Ramos (cell line): ENCODE measurements at regions not wholly inside any gene's neighbourhood (a gene's known extent, or its start where the extent isn't known, plus 50 kb on each side); places are given as distances from the start of the nearest gene placed in this dataset.

ENCODE experiments used
- in situ Hi-C: fragments of 300-500 bp; cut with MboI; formaldehyde crosslinking; loops from one replicate; pipeline ENCODE4 v1.14.3; 2022; ENCODE audit warnings: low sequenced_read_pairs; ENCODE audit not compliant: unreplicated experiment

DNA sequence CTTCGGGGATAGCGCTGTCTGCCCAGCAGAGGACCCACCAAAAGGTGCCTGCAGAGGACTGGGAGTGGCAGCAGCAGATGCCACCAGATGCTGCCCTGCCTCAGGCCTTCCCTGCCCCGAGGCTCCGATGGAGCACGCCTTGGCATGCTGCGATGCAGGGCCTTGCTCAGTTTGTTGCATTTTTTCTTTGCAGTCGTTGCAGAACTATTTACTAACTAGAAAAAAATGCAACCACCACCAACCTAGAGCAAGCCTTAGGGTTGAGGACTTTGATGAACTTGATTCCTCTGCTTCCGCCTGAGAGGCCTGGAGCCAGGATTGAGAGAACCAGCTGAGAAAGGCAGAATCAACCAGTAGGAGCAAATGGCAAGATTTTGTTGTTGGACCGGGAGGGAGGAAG is 585.6 kb upstream of the MKI67 start:
- in situ Hi-C loops: no loop called here

DNA sequence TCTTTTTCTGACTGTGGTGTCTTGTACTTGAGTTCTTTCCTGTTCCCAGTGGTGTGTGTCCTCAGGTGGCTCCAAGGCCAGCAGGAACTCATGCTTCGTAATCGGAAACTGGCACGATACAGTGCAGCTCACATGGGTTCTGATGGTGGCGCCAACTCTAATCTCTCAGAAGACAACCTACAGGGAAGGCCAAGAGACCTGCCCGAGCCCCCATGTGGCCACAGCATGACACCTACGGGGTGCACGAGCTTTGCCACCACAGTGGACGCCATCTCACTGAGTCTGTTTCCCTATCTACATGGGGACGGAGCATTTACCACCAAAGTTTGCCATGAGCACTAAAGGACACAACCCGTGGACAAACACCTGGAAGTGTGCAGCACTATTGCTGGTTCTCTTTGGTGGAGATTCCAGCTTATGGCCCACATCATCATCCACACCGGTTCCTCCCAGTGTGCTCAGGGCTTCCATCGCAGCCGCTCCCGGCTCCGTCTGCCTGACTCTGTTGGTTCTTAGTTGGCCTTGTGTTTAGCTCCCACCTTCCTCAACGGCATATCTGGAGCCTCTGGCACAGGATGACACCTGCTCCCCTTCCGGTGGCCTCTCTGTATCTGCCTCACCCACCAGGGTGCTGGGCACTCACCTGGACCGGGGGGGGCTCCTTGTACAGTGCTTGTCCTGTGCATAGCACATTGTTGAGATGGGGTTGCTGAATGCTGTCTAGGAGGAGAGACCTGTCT is 586.6 kb upstream of the MKI67 start:
- in situ Hi-C loops: no loop called here

DNA sequence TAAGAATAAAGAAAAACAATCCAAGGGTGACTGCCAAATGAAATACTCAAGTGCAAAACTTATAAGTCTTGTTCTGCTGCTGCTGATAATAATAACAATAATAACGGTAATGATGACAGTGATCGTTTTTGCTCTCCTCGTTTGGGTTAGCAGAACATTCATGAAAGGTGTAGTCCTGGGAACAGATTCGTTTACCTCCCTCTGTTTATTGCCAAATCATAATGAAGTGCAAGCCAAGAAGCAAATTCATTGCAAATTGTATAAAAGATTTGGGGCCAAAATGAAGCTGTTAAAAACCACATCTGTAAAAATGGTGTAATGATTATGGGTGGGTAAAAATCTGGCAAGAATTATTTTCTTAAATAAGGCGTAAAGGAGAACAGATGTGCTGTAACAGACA is 587.2 kb upstream of the MKI67 start:
- in situ Hi-C loops: no loop called here

DNA sequence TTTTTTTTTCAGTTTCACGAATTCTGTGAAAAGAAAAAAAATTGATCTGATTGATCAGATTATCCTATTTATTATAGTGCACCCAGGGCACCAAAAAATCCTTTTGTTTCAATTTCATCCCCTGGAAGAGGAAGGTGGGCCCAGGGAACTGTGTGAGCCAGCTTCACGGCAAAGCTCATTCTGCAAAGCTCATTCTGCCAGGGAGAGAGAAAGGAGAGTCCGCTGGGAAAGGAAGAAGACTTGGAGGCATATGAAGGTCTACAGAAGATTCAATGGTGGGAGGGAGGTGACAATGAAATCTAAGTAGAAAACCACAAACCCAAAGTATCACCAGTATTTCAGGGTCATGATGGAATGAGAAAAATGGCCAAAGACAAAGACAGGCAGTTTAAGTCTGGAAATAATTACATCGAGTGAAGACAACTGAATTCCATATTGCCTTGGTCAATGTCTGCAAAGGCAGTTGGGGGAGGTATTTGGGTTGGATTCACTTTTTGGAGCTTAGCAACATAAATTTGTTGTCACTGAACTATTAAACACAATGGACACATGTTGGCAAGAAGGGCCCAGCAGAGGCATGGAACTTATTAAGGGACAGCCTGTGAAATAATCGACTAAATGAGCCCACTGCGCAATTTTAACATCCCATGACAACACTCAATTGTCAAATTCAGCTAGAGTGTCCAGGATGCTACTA is 587.8 kb upstream of the MKI67 start:
- in situ Hi-C loops: no loop called here

DNA sequence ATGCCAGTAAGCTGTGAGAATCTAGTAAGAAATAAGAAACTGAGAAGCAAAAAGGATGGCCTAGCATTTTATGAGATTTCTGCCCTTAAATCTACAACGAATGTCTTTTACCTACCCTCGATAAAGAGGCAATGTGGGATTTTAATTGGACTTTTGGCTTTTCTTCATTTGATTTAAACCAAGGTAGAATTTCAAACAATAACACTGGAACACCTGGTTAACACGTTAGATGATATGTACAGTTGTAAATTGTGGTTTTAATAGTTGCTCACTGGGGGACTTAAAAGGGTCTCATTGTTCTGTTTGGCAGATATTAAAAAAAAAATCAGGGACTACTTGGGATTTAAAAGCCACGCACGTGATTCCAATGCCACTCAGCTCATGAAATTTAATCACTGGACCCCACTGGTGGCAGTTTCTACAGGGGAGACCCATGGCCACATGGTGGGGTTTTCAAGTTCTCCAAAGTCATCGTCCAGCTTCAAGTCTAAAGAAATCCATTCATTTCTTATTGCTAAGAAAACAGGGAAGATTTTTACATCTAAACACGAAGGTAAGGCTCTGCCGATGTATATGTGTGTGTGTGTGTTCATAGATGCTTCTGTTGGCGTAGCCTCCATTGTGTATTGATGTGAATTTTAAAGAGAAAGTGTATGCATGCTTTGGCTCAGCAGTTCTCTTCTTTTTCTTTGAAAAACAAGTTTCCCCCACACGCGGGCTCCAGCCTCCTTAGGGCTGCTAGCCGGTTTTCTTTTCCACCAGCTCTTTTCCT is 588.6 kb upstream of the MKI67 start:
- in situ Hi-C loops: no loop called here

DNA sequence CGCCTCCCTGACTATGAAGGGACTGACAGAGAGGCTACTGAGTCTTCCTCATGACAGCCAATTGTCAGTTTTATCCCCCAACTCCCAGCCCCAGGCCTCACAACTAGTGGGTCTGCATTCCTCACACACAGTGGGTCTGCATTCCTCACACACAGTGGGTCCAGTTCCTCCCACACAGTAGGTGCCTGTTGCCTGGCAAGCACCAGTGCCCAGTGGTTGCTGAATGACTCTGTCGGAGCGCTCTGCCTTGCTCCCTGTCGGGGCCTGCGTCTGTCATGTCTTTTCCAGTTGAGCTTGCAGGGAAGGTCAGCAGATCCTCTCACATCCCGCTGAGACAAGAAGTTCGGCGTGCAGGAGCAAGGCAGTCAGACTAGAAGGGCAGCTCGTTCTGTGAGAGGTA is 590.0 kb upstream of the MKI67 start:
- in situ Hi-C loops: no loop called here

DNA sequence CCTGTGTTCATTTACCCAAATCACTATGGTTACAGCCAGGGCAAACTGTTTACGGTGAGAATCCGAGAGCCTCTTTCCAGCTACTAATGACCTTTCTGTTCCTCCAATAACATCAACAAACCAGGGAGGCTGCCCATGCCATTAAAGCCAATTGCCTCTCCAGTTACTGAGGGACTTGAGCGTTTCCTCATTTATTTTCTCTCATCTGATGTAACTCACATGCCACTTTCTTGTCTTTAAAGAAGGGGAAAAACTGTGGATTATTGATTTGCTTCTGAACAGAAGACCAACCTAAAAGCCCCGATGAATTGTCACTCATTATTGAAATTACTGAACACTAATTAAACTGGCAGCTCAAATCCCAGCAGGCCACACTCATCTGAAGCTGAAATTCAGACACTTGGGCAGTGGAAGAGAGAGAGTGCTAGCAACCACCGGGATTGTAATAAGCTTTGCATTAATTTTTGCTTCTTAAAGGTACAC is 595.8 kb upstream of the MKI67 start:
- in situ Hi-C loops: no loop called here

DNA sequence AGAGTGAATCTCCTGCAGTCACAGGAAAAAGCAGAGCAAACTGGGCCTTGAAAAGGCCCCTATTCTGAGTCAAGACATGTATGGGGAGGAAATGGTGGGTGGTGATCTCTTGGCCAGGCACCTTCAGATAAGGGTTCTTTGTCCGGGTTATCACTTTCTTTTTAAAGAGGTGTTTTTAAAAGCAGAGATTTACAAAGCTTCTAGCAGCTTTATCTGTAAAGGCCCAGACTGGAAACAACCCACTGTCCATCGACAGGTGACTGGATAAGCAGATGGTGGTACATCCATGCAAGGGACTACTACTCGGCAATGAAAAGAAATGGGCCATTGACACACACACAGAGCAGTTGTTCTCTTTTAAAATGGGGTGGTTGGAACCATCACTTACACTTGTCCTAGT is 596.7 kb upstream of the MKI67 start:
- in situ Hi-C loops: no loop called here

DNA sequence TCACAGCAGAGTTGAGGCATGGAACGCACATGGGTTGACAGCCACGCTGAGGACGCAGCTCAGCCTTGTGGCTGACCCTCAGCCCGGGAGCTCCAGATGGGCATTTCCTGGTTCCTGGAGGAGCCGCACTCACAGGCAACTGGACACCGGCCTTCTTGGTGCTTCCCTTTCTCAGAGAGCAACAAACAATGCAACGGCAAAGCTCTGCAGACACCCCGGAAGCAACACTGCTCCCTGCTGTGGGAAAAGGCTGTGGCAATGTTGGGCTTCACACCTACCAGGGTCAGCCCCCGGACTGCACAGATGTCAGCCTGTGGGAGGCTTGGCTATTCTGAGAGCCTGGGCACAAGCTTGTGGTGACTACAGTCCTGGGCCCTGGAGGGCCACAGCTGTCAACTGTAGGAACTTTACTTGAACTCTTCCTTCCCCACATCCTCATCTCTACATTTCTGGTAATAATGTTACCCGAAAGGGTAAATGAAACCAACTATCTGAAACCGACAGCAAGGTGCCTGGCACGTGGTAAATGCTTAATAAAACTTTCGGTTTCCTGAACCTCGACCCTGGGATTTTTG is 597.5 kb upstream of the MKI67 start:
- in situ Hi-C loops: no loop called here

DNA sequence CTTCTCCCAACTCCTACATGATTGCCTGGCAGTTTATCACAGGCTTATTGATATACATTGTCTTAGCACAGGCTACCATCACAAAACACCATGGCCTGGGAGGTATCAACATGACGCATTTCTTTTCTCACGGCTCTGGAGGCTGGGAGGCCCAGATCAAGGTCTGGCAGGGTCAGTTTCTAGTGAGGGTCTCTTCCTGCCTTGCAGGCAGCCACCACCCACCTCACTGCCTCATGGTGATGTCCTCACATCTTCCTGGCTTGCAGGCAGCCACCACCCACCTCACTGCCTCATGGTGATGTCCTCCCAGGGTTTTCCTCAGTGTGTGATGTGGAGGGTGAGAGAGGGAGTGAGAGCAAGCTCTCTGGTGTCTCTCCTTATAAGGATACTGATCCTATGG is 599.3 kb upstream of the MKI67 start:
- in situ Hi-C loops: no loop called here

DNA sequence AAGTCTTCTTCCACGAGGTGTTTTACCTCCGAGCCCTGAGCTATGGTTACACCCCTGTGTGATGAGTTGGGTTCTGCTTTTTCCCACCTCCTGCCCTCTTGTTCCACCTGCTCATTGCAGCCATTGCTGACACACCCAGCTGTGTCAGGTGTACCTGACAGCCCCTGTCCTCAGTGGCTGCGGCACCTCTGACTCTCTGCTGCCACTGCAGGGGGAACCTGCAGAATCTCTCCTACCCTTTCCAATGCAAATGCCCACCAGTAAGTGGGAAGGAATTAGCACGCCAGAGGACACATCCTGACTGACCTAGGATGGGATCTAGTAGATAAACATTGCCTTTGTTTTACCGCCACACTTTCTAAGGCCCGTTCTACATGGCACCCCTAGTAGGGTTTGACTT is 600.9 kb upstream of the MKI67 start:
- in situ Hi-C loops: no loop called here

DNA sequence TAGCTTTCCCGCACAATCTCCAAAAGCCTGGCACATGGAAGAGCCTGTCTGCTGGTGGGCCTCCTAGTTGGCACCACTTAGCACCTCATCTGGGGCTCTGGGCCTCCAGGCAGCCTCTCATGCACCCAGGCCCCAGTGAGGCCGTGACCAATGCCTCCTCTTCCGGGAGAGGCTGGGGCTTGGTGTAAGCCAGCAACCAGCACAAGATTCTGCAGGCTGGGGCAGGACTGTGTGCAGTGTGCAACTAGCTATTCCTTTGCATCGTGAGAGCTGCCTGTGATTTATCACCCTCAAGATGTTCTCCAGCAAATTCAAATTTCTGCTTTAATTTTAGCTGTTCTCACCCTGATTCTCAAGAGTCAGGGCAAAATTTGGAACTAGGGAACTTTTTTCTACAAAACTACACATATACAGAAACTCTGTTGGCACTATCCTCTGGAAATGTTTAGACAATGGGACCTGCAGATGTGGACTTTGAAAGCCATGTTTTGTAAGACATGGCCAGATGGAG is 603.7 kb upstream of the MKI67 start:
- in situ Hi-C loops: no loop called here

DNA sequence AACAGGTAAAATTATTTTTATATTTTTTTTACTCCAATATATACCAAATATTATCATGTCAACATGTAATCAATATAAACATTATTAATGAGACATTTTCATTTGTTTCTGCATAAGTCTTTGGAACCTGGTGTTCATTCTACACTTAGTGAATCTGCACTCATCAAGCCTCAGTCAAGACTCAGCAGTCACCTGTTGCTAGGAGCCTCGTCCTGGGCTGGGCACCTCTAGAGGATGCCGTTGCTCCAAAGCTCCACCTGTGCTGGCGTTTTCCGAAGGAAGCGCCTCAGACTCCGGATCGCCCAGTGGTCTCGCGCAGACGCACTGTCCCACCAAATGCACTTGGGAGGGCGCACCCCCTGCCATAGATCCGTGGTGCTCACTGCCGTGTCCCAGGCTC is 604.7 kb upstream of the MKI67 start:
- in situ Hi-C loops: no loop called here

DNA sequence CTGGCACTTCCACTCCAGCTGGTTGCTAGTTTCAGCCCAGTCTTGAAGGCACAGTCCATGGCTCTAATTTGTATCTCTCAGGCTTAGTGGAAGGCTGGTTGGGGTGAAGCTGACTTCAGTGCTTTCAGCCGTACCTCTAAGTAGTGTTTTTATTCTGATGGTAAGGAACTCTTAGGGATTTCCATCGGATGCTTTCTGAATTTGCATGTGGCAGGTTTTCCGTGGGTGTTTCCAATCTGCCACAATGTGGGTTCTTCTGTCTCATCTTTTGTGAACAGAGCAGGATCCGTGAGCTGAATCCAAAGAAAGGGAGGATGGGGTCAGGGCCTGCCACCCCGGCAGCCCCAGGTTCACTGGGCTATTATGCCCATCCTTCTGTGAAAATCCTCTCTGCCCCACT is 607.9 kb upstream of the MKI67 start:
- in situ Hi-C loops: no loop called here

DNA sequence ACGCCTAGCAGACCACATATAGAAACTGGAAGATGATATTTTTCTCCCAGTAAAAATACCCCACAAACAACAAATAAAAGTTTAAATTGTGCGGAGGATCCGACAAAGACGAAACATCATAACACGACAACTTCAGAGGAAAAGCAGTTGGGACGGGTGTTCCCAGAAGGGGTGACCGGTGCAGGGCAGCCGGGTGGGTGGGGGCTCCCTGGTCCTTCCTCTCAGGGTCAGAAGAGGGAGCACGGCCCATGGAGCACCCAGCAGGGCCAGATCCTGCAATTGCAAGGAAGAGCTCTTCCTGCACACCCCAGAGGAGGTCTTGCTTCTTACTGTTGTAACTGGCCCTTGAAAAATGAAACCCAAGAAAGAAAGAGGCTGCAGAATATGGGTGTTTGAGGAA is 608.5 kb upstream of the MKI67 start:
- in situ Hi-C loops: no loop called here

DNA sequence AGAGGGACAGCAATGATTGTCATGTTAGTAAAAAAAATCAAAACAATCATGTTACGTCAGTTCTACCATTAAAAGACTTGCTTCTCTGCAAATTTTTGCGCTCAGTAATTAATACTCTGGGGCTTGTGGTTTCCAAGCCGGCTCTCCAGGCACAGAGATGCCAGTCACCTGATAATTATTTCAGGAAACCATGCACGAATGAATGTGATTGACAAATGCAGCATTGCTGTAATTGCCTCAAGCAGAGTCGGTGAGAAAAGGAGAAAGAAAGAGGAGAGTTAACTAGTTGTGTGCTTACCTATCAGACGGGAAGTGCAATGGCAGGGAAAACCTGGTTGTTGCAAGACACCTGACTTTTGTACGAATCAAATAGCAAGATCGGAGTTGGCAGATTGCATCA is 609.8 kb upstream of the MKI67 start:
- in situ Hi-C loops: no loop called here

DNA sequence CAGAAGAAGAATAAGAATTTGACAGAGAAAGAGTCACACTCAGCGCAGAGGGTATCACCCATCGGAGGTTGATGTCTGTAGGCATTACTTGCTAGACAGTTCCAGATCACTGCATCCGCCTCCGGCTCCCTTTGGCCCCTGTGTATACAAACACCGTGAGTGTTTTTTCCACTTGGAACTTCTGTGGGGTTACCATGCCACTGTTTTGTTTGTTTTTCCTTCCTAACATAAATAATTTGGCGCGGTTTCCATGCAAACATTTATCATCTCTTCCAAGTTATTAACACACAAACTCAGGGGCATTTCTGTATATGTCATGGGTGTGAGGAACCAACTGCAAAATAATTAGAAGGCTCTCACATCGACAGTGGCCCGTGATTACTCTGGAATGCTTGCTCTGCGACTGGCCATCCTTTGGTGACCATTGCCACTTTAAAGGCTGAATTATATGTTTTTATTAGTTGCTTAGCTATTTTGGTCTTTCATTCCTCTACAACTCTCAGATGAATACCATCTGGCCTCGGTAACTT is 612.2 kb upstream of the MKI67 start:
- in situ Hi-C loops: no loop called here

DNA sequence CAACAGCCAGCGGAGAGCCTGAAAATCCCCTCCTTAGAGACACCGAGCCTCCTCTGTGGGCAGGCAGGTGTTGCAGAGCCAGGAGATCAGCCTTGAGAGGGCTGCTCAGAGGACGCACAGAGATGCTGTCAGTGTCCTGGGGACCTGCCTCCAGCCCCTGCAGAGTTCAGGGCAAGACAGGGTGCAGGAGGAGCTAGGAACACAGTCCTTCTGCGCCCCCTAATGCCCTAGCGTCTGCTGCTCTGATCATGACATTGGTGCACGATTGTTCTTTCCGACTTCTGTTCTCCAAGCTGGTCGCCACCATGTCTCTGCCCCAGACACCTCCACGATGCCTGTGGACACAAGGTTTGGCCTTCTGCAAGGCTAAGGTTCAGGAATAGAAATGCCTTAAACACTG is 613.7 kb upstream of the MKI67 start:
- in situ Hi-C loops: no loop called here

DNA sequence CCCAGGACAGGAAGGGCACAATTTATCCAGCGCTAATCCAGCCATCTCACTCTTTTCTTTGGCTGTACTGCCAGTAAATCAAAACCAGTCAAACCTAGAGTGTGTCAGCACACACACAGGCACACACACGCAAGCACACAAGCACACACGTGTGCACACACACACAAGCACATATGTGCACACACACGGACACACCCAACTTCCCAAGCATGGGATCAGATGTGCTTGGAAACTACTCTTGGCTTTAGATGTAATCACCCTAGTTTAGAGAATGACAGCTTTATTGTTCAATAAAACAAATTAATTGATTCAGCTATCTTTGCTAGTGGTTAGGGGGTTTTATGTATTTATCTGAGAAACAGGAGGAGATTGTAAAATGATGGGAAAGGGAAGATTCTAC is 615.0 kb upstream of the MKI67 start:
- in situ Hi-C loops: no loop called here

DNA sequence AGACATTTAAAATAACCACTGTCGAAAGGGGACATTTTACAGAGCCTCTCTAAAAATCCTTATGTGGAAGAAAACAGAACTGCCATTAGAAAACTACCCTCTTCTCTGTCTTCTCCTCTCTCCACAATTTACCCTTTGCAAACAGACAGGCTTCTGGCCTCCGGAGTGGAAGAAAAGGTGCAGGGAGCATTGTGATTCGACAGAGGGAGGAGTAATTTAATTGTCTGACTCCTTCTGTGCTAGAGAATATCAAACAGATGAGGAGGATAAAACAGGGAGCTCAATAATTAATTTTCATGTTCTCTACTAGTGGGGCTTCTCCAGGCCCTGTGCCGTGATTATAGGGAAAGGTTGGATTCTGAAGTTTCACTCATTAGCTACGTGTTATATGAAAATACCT is 615.5 kb upstream of the MKI67 start:
- in situ Hi-C loops: no loop called here
